GM21619 (cell line): ENCODE measurements at regions not wholly inside any gene's neighbourhood (a gene's known extent, or its start where the extent isn't known, plus 50 kb on each side); places are given as distances from the start of the nearest gene placed in this dataset.

Source experiments
- ATAC-seq: cut with Tn5 transposase; IDR thresholded peaks from one replicate; pipeline ENCODE4 v1.9.1; 2021; ENCODE audit not compliant: unreplicated experiment

DNA sequence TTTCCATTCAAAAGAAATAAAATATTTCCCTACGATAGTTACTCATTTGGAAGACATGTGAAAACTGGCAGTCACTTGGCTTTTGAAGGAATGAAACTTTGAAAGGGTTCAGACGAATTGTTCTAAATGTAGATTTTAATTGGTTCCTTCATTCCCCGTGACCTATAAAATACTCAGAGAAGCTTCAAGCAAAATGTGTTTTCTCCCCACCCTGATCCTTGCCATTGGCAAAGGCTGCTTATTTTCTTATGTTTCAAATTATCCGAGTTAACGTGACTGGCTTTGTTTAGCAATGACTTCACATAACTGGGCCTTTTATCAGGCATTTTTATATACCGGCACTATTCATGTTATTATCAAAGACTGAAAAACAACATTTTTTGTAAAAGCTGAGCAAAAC is 204.1 kb upstream of the NEIL3 start:
- ATAC-seq, result no peak

GRCh38 chr4:177107288-177107921 is 202.3 kb upstream of the NEIL3 start:
- ATAC-seq, result no peak

GRCh38 chr4:177108708-177109107 is 201.0 kb upstream of the NEIL3 start:
- ATAC-seq, result no peak

- peak; percentile 47 for ATAC-seq
Observed at GRCh38 chr4:177109769-177110168, 199.9 kb upstream of the NEIL3 start.

- ATAC-seq, result no peak
Observed at GRCh38 chr4:177116161-177116560, 193.5 kb upstream of the NEIL3 start.

DNA sequence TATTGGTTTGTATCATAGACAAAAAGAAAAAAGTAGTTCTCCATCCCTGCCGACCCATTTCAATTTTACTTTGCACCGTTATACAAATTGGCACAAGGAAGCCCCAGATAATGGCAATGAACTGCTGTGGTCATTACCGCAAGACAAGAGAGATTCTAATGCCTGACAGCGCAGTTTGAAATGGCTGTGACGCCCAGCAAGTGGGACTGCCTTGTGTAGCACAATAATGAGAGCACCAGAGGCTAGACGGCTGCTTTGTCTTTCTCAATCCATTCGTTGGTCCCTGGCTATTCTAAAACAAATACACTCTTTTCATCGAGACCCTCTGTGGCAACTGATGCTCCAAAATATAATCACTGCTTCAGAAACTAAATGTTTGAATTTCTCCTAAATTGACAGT is 192.4 kb upstream of the NEIL3 start:
- no peak for ATAC-seq

GRCh38 chr4:177118596-177118995 is 191.1 kb upstream of the NEIL3 start:
- ATAC-seq, result no peak

GRCh38 chr4:177119021-177119471 is 190.6 kb upstream of the NEIL3 start:
- no peak for ATAC-seq

GRCh38 chr4:177119691-177120090 is 190.0 kb upstream of the NEIL3 start:
- no peak for ATAC-seq

- ATAC-seq, result no peak
Observed at GRCh38 chr4:177123811-177124210, 185.9 kb upstream of the NEIL3 start.

- ATAC-seq, result no peak
Observed at GRCh38 chr4:177124349-177125064, 185.2 kb upstream of the NEIL3 start.

GRCh38 chr4:177125656-177126055 is 184.0 kb upstream of the NEIL3 start:
- ATAC-seq, result no peak

GRCh38 chr4:177127658-177128057 is 182.0 kb upstream of the NEIL3 start:
- ATAC-seq, result no peak

- ATAC-seq, result no peak
Observed at GRCh38 chr4:177128306-177128705, 181.4 kb upstream of the NEIL3 start.

- no peak for ATAC-seq
Observed at GRCh38 chr4:177131736-177132135, 177.9 kb upstream of the NEIL3 start.

DNA sequence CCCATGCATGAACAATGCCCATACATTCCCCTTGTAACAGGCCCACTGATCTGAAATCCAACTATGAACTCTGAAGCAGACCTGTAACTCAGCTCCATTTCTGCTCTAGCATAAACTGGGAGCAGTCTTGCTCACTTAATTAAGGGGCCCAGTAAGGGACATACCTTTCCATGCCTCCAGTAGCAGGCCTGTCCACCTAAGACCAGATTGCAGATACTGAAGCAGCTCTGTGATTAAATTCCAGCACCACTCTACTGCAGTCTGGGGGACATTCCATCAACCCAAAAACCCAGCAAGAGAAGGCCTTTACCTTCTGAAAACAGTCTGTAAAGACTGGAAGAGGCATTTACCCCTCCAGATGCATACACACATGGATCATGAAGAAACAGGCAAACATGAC is 162.0 kb upstream of the NEIL3 start:
- ATAC-seq, result no peak

DNA sequence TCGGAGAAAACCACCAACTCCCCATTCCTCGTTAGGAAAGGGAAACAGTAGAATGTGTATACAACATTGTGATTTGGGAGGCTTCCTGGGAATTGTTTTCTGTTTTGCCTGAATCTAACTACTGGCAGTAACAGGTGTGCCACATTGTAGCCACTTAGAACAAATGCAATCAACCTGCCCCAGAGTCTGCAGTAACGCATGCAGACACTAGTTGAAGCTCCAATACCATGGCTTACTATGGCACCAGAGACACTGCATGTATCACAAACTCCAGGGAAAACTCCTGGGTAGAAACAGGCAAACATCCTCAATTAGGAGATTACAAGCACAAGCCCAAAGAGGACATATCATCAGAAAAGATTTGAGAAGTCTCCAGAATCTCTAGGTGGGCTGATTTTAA is 154.2 kb upstream of the NEIL3 start:
- no peak for ATAC-seq

- ATAC-seq, result no peak
Observed at GRCh38 chr4:177159600-177159999, 150.1 kb upstream of the NEIL3 start.

DNA sequence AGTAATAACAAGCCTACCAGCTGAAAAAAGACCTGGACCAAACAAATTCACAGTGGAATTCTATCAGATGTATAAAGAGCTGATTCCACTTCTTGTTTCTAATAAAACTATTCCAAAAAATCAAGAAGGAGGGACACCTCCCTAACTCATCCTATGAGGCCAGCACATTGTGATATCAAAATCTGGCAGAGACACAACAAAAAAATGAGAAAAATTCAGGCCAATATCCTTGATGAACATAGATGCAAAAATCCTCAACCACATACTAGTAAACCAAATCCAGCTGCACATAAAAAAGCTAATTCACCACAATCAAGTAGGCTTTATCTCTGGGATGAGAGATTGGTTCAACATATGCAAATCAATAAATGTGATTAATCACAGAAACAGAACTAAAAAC is 147.9 kb upstream of the NEIL3 start:
- ATAC-seq, result no peak

DNA sequence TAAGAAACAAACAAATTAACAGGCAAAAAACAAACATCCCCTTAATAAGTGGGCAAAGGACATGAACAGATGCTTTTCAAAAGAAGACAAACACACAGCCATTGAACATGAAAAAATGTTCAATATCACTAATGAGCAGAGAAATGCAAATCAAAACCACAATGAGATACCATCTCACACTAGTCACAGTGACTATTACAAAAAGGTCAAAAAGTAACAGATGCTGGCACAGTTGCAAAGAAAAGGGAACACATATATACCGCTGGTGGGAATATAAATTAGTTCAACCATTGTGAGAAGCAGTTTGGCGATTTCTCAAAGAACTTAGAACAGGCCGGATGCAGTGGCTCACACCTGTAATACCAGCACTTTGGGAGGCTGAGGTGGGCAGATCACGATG is 146.1 kb upstream of the NEIL3 start:
- ATAC-seq, result no peak

- no peak for ATAC-seq
Observed at GRCh38 chr4:177171588-177171987, 138.1 kb upstream of the NEIL3 start.

GRCh38 chr4:177175473-177175872 is 134.2 kb upstream of the NEIL3 start:
- ATAC-seq, result no peak
